GM18511 (cell line): ENCODE measurements at regions not wholly inside any gene's neighbourhood (a gene's known extent, or its start where the extent isn't known, plus 50 kb on each side); places are given as distances from the start of the nearest gene placed in this dataset.

ENCODE experiments used
- ATAC-seq: cut with Tn5 transposase; IDR thresholded peaks from one replicate; pipeline ENCODE4 v1.9.1; 2021; ENCODE audit warnings: mild to moderate bottlenecking, moderate library complexity; ENCODE audit not compliant: unreplicated experiment

- ATAC-seq = no peak
These were observed 81.1 kb upstream of the PUM3 start for GRCh38 chr9:2925016-2925415.

GRCh38 chr9:2924380-2924768 is 80.5 kb upstream of the PUM3 start:
- ATAC-seq = no peak

GRCh38 chr9:2923766-2924379 is 80.0 kb upstream of the PUM3 start:
- no peak for ATAC-seq

- ATAC-seq = no peak
These were observed 75.5 kb upstream of the PUM3 start for GRCh38 chr9:2919347-2919746.

GRCh38 chr9:2916382-2916985 is 72.6 kb upstream of the PUM3 start:
- ATAC-seq = no peak

GRCh38 chr9:2913026-2913425 is 69.1 kb upstream of the PUM3 start:
- ATAC-seq = no peak

- ATAC-seq = no peak
These were observed 63.5 kb upstream of the PUM3 start for GRCh38 chr9:2907411-2907810.

- no peak for ATAC-seq
These were observed 60.5 kb upstream of the PUM3 start for GRCh38 chr9:2904242-2904930.
